OCI-LY3 (cell line): ENCODE measurements at regions not wholly inside any gene's neighbourhood (a gene's known extent, or its start where the extent isn't known, plus 50 kb on each side); places are given as distances from the start of the nearest gene placed in this dataset.

Source experiments
- CTCF ChIP-seq: fragments of 200-600, 300-600 bp; sonication (generic); IDR thresholded peaks from 2 replicates; pipeline ENCODE4 v1.5.1; 2014; ENCODE audit warnings: antibody characterized with exemption, low read length, low read depth
- EZH2phosphoT487 ChIP-seq: fragments of 200-600 bp; shearing (Covaris generic); IDR thresholded peaks from 2 replicates; pipeline ENCODE4 v1.6.1; 2018; ENCODE audit warnings: antibody characterized with exemption, mixed run types, low read depth

- TF ChIP-seq CTCF (no peak), EZH2phosphoT487 (no peak)
Observed at GRCh38 chr7:72503644-72504043, 91.5 kb upstream of the CALN1 start.
